Activated CD8-positive, alpha-beta T cell treated with anti-CD3 and anti-CD28 coated beads for 36 hours (primary cell): ENCODE measurements at regions not wholly inside any gene's neighbourhood (a gene's known extent, or its start where the extent isn't known, plus 50 kb on each side); places are given as distances from the start of the nearest gene placed in this dataset.
"Not testable (repeated sequence)": the region's sequence is repeated elsewhere in the genome, so short reads cannot be mapped to it uniquely, and the experiment has no call there.

Experiments
- ATAC-seq: fragments of 200-7000 bp; cut with Tn5 transposase; one replicate; pipeline ENCODE4 v1.10.0; 2021; ENCODE audit warnings: mild to moderate bottlenecking, moderate library complexity
- CTCF ChIA-PET: fragments of 350-600 bp; sonication (Branson Sonifier 250); formaldehyde crosslinking; loops from one replicate; lab custom pipeline; 2021; ENCODE audit warnings: antibody characterized with exemption; lab: Charles Lee
- POLR2A ChIA-PET: fragments of 350-600 bp; sonication (Branson Sonifier 250); formaldehyde crosslinking; loops from one replicate; lab custom pipeline; 2021; ENCODE audit warnings: antibody characterized with exemption; lab: Charles Lee
- DNase-seq: peaks from one replicate; pipeline ENCODE4 v3.0.0-alpha.2; 2020
- H3K27ac Mint-ChIP-seq: one replicate; pipeline ENCODE4 v1.8.0; 2021; ENCODE audit warnings: mild to moderate bottlenecking, mixed read lengths
- H3K27me3 Mint-ChIP-seq: one replicate; pipeline ENCODE4 v1.8.0; 2021; ENCODE audit warnings: mixed read lengths
- H3K36me3 Mint-ChIP-seq: one replicate; pipeline ENCODE4 v1.8.0; 2021; ENCODE audit warnings: low read depth, mixed read lengths
- H3K4me1 Mint-ChIP-seq: one replicate; pipeline ENCODE4 v1.8.0; 2021; ENCODE audit warnings: low read depth, mixed read lengths
- H3K4me3 Mint-ChIP-seq: one replicate; pipeline ENCODE4 v1.8.0; 2021; ENCODE audit warnings: mild to moderate bottlenecking, moderate library complexity, mixed read lengths
- H3K9me3 Mint-ChIP-seq: one replicate; pipeline ENCODE4 v1.8.0; 2021; ENCODE audit warnings: mixed read lengths
- intact Hi-C: fragments of 100-400 bp; cut with micrococcal nuclease; formaldehyde crosslinking; loops from one replicate; pipeline ENCODE4 v1.10.0; 2022

DNA sequence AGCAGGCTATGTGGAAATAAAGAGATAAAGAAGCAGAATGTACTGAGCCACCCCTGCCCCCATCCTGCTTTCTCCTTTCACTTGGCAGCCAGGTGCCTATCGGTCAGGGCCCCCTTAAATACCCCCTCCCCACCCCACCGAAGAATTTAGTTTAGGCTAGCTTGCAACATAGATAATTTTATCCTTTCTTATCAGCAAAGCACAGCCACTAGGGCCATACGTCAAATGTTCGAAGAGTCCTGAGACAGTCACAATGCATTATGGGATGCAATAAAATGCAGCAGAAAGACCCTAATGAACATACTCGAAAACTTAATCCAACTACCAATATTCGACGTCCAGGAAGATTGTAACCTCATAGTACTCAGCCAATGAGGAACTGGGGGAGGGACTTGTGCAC is 71.4 kb downstream of the ZNF195 start:
- H3K4me3 Mint-ChIP-seq, H3K4me1 Mint-ChIP-seq, DNase-seq, H3K36me3 Mint-ChIP-seq, H3K27me3 Mint-ChIP-seq, ATAC-seq, H3K9me3 Mint-ChIP-seq, CTCF ChIA-PET, POLR2A ChIA-PET, H3K27ac Mint-ChIP-seq, intact Hi-C loops: not testable (repeated sequence)

DNA sequence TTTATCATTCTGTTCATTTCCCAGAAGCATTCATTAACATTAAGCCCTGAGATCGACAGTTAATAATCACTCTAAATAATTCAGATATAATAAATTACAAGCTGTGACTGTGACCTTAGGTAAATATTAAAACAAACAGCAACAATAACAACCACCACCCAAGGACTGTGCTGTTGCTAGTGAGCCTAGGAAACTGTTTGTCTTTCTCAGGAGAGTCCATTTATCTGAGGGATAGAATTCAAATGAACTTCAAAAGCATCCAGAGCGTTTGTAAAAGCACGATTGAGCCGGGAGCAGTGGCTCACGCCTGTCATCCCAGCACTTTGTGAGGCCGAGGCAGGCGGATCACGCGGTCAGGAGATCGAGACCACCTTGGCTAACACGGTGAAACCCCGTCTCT is 68.8 kb upstream of the MRGPRE start:
- H3K4me1 Mint-ChIP-seq, POLR2A ChIA-PET, ATAC-seq, intact Hi-C loops, H3K27me3 Mint-ChIP-seq, DNase-seq, H3K9me3 Mint-ChIP-seq, CTCF ChIA-PET, H3K4me3 Mint-ChIP-seq, H3K36me3 Mint-ChIP-seq, H3K27ac Mint-ChIP-seq: not testable (repeated sequence)

DNA sequence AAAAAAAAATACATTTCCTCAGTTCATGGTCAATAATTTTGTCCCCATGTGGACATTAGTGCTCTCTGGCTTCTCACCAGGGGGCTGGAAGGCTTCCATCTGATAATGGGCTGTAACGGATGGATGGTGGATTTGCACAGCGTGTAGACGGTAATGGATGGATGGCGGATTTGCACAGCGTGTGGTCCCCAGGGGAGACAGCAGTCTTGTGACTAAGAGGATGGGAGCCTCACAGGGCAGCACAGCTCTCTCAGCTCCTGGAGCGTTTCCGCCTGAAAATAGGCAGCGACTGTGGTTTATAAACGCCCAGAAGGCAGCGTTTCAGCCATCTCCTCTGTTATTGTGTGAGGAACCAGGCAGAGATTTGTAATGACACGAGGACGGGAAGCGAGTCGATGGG is 68.4 kb upstream of the MRGPRE start:
- POLR2A ChIA-PET, H3K9me3 Mint-ChIP-seq, ATAC-seq, H3K4me3 Mint-ChIP-seq, DNase-seq, H3K4me1 Mint-ChIP-seq, intact Hi-C loops, H3K27me3 Mint-ChIP-seq, CTCF ChIA-PET, H3K36me3 Mint-ChIP-seq, H3K27ac Mint-ChIP-seq: not testable (repeated sequence)

DNA sequence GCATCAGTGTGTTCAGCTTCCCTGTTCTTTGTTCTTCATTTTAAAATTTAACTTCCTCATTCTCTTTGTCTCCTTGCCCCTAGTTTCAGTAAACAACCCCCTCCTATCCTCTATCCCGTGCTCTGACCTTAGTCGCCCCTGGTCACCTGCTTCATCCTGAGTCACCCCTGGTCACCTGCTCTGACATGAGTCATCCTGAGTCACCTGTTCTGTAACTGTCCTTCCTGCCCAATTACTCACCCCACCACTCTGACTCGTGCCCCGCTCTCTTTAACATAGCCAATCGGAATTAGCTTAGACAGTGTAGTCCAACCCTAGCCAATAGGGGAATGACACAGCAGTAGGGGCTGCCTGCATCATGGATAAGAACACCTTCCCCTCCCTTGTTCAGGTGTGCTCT is 65.6 kb upstream of the MRGPRE start:
- ATAC-seq, intact Hi-C loops: not testable (repeated sequence)

DNA sequence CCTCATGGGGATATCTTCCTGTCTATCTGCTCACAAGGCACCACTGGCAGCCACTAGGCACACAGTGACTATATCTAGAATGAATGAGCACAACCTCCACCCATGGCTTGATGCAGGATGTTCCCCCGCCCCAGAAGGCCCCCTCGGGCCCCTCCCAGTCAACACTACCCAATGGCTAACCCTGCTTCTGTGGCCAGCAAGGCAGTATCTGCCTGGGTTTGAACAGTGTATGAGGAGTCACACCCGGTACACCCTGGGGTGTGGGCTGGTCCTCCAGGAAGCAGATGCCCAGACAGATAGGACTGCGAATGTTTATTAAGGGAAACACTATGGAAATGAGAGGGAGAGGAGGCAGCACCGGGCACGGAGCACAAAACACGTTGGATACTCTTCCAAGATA is 58.3 kb upstream of the MRGPRE start:
- peak; percentile 20 for ATAC-seq
- H3K9me3 Mint-ChIP-seq, POLR2A ChIA-PET, CTCF ChIA-PET, DNase-seq, intact Hi-C loops, H3K4me3 Mint-ChIP-seq, H3K27ac Mint-ChIP-seq, H3K36me3 Mint-ChIP-seq, H3K27me3 Mint-ChIP-seq, H3K4me1 Mint-ChIP-seq: not testable (repeated sequence)

More for the DNA sequence above, 65.6 kb upstream of the MRGPRE start:
- H3K27me3 Mint-ChIP-seq, H3K4me1 Mint-ChIP-seq, H3K4me3 Mint-ChIP-seq, H3K36me3 Mint-ChIP-seq, H3K27ac Mint-ChIP-seq, CTCF ChIA-PET, POLR2A ChIA-PET, H3K9me3 Mint-ChIP-seq: not testable (repeated sequence)
- peak; percentile 0 for DNase-seq

DNA sequence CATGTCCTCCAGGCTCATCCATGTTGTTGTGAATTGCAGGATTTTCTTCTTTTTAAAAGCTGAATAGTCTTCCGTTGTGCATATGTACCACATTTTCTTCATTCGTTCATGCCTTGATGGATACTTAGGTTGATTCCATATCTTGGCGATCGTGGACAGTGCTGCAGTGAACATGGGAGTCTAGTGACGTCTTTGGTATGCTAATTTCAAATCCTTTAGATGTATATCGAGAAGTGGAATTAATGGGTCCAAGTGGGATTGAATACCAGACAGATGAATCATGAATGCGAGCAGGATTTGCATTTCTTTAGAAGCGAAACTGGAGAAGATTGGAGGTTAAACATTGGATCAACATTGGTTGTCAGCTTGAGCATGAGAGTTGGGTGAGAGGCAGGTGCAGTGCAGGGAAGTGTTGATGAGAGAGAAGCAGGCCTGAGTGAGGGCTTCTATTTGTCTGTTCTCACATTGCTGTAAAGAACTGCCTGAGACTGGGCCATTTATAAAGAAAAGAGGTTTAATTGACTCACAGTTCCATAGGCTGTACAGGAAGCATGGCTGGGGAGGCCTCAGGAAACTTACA is 55.2 kb upstream of the MRGPRE start:
- ATAC-seq, H3K27ac Mint-ChIP-seq, H3K27me3 Mint-ChIP-seq, H3K9me3 Mint-ChIP-seq, H3K4me1 Mint-ChIP-seq, intact Hi-C loops, DNase-seq, POLR2A ChIA-PET, CTCF ChIA-PET, H3K4me3 Mint-ChIP-seq, H3K36me3 Mint-ChIP-seq: not testable (repeated sequence)

DNA sequence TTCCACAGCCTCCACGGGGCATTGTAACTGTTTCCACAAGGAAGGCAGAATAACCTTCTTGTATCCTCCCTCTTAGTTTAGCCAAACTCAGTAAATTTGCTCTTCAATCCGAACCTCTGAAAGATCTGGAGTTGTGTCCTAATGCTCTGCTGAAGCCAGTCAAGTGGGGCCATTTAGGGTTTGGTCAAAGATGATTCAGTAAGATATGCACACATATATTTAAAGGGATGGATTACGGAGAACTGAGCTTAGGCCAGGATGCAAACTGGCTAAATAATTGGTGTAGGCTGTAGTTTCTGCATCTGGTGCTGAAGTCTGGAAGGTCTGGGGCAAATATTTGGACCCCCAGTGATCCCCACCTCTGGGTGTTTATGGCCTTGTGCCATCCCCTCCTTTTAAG is 53.0 kb upstream of the MRGPRE start:
- intact Hi-C loops, H3K4me3 Mint-ChIP-seq, H3K27me3 Mint-ChIP-seq, H3K9me3 Mint-ChIP-seq, CTCF ChIA-PET, H3K27ac Mint-ChIP-seq, H3K4me1 Mint-ChIP-seq, ATAC-seq, POLR2A ChIA-PET, H3K36me3 Mint-ChIP-seq, DNase-seq: not testable (repeated sequence)

DNA sequence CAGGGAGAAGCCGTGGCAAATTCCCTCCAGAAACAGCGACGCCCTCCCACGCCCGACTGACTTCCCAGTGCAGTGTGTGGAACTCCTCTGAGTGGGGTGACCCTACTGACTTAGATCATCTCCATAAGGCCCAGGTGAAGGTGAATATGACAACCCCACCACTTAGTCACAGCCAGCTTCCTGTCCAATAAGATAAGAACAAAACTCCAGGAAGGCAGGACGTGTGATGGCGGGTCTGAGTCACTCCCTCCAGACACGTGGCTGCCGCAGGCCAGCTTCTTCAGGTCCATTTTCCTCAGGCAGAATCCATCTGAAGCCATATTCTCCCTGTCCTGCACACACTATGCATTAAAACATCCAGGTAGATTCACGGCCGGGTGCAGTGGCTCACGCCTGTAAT is 52.0 kb upstream of the MRGPRE start:
- intact Hi-C loops, H3K36me3 Mint-ChIP-seq, H3K27me3 Mint-ChIP-seq, H3K4me3 Mint-ChIP-seq, H3K4me1 Mint-ChIP-seq, POLR2A ChIA-PET, DNase-seq, H3K9me3 Mint-ChIP-seq, CTCF ChIA-PET, H3K27ac Mint-ChIP-seq: not testable (repeated sequence)
- ATAC-seq = peak; percentile 27

DNA sequence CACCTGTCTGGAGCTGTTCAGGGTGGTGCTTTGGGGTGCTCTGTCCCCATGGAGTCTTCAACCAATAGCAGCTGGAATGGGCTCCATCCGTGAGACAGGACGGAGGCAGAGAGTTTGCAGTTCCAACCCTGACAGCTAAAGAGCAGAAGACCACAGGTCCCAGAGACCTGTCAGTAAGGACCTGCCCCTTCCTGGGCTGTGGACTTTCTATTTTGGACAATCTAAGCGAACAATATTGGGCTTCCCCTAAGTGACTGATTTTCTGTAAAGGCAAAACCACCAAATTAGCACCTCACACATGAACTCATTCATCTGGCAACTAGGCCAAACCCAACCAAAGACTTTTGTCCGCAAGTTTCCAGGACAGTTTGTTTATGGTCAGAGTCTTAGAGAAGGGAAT is 50.5 kb upstream of the MRGPRE start:
- ATAC-seq, POLR2A ChIA-PET: not testable (repeated sequence)

More for the DNA sequence above, 50.5 kb upstream of the MRGPRE start:
- H3K36me3 Mint-ChIP-seq, intact Hi-C loops, H3K4me3 Mint-ChIP-seq, CTCF ChIA-PET, H3K27me3 Mint-ChIP-seq, H3K9me3 Mint-ChIP-seq, DNase-seq, H3K27ac Mint-ChIP-seq, H3K4me1 Mint-ChIP-seq: not testable (repeated sequence)
